Suprapubic skin (tissue), 4 donors: ENCODE measurements at regions not wholly inside any gene's neighbourhood (a gene's known extent, or its start where the extent isn't known, plus 50 kb on each side); places are given as distances from the start of the nearest gene placed in this dataset.

Source experiments
- POLR2A ChIP-seq, 2 donors: fragments of 450-650 bp; IDR thresholded peaks; one replicate each; pipeline ENCODE4 v1.6.1; 2017; ENCODE audit warnings: antibody characterized with exemption in 2 of 2, mild to moderate bottlenecking in 2 of 2, moderate library complexity in 2 of 2
- POLR2AphosphoS5 ChIP-seq, 3 donors: sonication (generic); formaldehyde crosslinking; IDR thresholded peaks; one replicate each; pipeline ENCODE4 v1.6.1; 2017; ENCODE audit warnings: antibody characterized with exemption in 3 of 3
- TF ChIP-seq, protein P1 (sequence below), 2 donors: fragments of 200-600 bp in 1 of 2; fragments of 450-650 bp in 1 of 2; sonication (generic) in 1 of 2; IDR thresholded peaks; one replicate each; pipeline ENCODE4 v1.5.1; 2016 to 2019; ENCODE audit warnings: antibody characterized with exemption in 2 of 2, mild to moderate bottlenecking in 1 of 2, moderate library complexity in 1 of 2

- TF ChIP-seq, protein P1, sequence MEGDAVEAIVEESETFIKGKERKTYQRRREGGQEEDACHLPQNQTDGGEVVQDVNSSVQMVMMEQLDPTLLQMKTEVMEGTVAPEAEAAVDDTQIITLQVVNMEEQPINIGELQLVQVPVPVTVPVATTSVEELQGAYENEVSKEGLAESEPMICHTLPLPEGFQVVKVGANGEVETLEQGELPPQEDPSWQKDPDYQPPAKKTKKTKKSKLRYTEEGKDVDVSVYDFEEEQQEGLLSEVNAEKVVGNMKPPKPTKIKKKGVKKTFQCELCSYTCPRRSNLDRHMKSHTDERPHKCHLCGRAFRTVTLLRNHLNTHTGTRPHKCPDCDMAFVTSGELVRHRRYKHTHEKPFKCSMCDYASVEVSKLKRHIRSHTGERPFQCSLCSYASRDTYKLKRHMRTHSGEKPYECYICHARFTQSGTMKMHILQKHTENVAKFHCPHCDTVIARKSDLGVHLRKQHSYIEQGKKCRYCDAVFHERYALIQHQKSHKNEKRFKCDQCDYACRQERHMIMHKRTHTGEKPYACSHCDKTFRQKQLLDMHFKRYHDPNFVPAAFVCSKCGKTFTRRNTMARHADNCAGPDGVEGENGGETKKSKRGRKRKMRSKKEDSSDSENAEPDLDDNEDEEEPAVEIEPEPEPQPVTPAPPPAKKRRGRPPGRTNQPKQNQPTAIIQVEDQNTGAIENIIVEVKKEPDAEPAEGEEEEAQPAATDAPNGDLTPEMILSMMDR (IDR thresholded peaks at IDR 0.05) = no peak
- TF ChIP-seq POLR2A (IDR thresholded peaks at IDR 0.05) (no peak), POLR2AphosphoS5 (IDR thresholded peaks at IDR 0.05) (no peak)
These were observed 573.2 kb downstream of the DIPK2A start for GRCh38 chr3:144544871-144545270.
